Left renal pelvis (tissue), 4 donors: ENCODE measurements at regions not wholly inside any gene's neighbourhood (a gene's known extent, or its start where the extent isn't known, plus 50 kb on each side); places are given as distances from the start of the nearest gene placed in this dataset.
A peak's percentile ranks its signal among the peaks of the same experiment; 100 is the strongest.
"Not testable (repeated sequence)": the region's sequence is repeated elsewhere in the genome, so short reads cannot be mapped to it uniquely, and the experiment has no call there.

Source experiments
- DNase-seq, 4 donors: peaks; one replicate each; pipeline ENCODE4 v3.0.0-alpha.2; 2013; ENCODE audit warnings: low read depth in 4 of 4, low spot score in 3 of 4

DNA sequence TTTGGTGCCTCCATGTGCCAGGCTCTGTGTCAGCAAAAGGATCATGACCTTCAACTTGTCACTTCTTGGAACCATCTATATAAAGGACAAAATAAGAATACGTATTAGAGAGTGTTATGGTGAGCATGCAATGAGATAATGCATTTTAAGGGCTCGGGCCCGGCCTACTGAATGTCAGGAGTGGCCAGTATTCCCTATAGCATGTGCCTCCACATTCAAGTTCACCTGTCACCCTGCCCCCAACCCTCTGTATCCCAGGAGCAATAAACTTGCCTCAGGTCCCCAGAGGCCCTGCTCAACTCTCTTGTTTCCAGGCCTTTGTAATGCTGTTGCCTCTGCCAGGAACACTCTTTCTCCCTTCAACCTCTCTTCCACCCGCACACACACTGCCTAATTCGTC is 90.2 kb upstream of the SLC6A11 start:
- DNase-seq, result no peak

DNA sequence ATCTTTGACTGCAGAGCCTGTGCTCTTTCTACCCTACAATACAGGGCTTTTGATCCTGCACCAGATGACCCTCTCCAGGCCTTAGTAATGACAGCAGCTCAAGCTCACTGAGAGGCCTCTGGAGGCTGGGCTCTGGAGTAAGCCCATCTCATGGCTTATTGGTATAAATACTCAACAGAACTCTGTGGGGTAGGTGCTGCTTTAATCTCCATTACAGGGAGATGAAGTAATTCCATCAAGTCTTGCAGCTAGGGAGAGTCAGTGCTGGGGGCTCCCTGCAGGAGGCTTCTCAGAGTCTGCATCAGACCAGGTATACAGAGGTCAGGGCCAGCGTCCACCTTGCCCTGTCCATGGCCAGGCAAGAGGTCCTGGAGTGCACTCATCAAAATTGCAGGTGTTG is 89.2 kb upstream of the SLC6A11 start:
- no peak for DNase-seq

DNA sequence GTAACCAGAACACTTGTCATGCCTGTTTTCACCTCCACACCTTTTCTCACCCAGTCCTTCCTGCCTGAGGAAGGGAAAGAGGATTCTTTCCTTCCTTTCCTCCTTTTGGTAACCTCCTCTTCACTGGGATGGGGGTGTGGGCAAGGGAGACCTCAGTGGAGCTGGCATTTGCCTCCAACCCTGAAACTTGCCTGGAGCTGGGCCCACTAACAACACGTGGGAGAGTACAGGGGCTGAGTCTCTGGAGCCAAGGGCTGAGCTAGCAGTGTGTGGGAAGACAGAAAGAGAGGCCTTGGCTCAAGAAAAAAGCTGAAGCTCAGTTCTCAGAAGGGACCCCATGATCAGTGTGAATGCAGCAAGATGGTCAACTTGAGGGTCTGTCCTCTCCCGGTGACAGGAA is 86.6 kb upstream of the SLC6A11 start:
- no peak for DNase-seq

DNA sequence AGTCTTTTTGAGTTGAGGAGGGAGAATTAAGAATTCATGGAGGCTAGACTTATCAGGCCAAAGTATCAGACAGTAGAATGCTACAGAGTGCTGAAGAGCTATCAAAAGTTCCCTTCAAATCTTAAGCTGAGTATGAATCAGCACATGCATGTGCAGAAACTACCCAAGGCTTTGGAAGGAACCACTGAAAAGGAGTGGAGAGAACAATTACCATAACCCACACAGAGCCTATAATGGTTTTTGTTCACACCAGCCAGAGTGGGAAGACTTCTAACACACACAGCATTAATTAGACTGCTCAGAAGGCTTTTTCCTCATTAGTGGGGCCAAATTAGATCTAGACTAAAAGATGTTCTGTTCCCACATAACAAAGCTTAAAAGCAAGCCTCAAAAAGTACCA is 83.7 kb upstream of the SLC6A11 start:
- DNase-seq, result no peak

DNA sequence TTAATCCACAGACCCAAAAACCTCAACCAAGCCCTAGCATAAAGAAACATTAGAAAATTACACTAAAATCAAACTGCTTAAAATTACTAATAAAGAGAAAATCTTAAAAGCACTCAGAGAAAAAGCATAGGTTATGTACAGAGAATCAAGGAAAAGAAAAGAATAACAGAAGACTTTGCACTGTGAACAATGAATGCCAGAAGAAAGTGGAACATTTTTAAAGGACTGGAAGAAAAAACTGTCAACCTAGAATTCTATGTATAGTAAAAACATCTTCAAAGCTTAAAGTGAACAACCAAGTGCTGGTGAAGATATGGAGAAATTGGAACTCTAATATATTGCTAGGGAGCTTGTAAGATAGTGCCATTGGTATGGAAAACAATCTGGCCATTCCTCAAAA is 82.7 kb upstream of the SLC6A11 start:
- DNase-seq, result no peak

DNA sequence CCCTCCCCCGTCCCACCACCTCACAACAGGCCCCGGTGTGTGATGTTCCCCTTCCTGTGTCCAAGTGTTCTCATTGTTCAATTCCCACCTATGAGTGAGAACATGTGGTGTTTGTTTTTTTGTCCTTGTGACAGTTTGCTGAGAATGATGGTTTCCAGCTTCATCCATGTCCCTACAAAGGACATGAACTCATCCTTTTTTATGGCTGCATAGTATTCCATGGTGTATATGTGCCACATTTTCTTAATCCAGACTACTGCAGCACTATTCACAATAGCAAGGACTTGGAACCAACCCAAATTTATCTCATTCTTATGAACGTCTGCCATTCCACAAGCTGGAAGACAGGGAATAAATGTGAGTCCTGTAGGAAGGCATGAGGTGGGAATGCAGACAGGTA is 79.6 kb upstream of the SLC6A11 start:
- DNase-seq, result not testable (repeated sequence)

DNA sequence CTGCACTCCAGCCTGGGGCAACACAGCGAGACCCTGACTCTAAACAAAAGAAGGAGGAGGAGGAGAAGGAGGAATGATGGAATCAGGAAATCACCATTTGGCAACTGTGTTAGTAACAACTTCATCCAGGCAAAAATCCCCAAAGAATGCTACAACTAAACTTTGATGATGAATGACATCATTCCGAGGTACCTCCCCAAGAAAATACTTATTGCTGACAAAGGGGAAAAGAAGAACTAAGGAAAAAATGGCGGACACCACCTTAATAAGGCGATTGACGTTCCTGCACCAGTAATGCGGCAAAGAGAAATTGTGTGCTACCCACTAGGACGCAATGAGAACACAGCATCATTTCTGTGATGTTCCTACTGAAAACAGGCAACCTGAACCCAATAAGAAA is 78.2 kb upstream of the SLC6A11 start:
- no peak for DNase-seq

DNA sequence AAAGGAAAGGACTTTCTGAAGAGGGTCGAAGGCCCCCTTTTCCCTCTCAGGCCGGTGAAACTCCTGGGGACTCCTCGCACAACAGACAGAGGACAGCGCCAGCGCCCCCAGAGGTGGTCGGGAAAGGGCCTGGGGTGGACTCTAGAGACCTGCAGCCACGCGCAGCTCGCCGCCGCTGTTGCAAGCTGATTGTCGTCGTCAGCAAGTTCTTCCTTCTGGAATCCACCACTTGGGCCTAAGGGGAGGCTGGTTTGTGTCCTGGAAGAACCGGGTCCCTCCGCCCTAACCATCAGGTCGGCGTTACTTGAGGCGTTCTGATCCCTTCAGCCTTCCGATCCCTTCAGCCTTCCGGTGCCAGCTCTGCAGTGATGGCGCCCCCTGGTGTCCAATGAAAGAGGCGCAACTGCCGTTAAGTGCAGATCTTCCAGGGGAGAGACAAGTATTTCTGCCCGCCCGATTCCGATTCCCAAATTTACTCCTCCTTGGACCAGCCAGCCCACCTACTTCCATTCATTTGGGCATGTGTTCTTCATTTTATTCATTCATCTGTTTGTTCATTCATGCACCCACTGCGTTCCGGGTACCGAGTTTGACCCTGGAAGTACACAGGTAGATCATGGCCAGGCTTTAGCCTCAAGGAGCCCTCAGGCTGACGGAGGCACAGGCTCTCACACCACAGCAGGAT is 77.2 kb upstream of the SLC6A11 start:
- DNase-seq, result peak; percentile 26 to 43 (median 38)

DNA sequence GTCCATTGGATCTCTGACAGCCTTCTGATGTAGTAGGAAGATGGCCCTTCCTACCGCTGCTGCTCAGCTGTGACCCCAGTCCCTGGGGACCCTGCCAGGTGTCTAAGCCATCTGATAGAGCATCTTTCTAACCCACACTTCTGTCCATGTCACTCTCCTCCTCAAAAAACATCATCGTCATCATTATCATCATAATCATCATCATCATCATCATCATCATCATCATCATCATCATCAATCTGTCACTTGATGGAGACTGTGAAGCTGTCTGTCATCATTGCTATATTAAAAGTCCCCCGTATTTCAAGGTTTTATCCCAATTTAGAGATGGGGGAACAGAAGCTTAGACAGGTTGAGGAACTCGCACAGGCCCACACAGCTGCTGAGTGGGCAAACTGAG is 75.1 kb upstream of the SLC6A11 start:
- DNase-seq, result no peak

DNA sequence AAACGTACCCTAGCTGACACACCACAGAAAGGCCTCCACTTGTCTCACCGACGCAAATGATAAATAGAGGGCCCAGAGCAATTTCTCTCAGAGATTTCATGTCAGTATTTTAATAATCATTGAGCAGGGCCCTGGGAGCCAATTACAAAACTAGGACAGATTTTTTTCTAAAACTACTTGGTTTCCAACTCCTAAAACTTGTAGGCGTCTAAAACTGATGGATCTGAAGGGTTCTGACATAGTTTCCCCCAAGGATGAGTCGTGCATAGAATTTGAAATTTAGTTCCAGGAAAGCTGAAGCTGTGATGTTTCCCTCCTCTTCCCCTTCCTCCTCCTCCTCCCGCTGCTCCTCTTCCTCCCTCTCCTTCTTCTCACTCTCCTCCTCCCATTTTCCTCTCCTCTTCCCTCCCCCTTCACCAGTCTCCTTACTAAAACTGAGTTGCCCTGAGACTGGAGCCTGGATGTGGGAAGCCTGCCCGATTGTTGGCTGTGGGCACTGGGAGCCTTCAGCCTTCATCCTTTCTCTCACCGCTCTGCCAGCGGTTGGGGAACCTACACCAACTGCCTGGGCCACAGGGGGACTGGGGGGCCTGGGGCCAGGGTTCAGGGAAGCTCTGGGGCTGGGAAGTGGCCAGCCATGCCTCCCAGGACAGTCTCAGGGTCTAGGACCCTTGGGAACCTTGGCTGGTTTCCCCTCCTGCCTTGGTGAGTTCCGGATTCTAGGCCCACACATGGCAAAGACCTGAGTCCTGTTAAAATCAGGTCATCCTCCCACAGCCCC is 73.9 kb upstream of the SLC6A11 start:
- no peak for DNase-seq

DNA sequence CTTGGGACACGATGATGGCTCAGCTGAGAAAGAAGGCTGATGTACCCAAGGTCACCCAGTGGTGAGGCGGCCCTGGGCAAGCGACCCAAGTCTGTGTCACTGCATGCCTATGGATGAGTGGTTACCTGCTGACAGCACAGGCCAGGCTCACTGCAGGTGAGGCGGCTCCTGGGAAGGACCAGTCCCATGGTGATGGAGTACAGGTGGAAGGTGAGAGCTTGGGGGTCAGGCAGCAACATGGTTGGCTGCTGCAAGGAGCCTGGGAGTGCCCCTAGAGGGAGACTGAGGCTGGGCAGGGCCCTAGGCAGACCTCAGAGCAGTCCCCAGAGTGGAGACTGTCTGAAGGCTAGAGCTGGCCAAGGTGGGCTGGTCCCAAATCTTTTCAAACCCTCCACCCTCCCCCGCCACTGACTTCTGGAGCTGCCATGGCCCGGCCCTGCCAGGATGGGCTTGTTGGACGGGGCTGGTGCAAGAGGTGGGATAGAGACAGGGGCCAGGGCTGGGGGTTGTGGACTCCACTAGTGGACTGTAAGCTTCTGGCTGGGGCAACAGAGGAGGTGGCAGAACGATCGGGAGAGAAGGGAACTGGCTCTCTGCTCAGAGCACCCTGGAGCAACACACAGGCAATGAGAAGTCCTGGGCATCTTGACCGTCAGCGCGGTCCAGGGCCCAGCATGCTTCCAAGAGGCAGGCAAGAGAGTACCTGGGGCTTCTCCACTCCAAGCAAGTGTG is 72.5 kb upstream of the SLC6A11 start:
- DNase-seq, result no peak

DNA sequence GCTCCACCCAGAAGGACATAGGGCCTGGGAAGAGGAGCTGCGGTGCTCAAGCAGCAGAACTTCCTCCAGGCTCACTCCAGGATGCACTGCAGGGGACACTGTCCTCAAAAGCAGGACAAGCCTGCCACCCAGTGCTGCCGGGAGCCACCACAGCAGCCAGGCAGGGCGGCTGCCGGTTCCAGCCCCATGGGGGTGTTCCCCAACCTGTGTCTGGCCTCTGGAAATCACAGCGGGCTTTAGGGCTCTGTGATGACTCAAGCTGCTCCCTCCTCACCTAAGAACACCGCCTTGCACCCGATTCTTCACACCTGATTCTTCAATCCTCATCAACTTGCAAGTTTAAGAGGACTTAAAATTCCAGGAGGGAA is 71.9 kb upstream of the SLC6A11 start:
- DNase-seq, result no peak

DNA sequence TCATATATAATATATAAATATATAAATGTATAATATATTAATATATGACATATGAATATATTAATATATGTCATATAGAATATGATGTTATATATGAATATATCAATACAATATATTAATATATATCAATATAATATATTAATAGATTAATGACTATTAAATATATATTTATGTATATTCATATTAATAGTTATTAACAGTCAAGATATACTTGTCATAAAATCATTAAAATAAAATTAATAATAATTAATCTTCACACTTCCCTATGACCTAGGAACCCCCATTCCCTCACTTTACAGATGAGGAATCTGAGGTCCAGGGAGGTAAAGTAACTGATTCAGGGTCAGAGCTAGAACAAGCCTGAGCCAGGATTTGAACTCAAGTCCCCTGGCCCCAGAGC is 70.6 kb upstream of the SLC6A11 start:
- DNase-seq, result no peak

DNA sequence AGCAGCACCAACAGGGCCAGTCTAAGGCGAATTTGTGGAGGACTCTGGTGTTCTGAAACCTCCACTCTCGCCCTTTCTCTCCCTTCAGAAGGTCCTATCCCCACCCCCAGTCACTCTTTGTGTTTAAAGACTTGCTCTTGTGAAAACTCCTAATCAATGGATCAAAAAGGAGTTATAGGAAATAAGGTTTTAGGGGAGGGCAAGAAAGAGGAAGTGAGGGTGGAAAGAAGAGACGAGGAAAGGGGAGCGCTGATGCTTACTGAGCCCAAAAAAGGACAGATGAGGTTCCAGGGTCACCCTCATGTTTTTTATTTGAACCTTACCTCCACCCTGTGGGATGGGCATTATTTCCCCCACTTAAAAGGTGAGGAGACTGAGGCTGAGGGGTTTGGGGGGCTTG is 70.0 kb upstream of the SLC6A11 start:
- DNase-seq, result no peak

DNA sequence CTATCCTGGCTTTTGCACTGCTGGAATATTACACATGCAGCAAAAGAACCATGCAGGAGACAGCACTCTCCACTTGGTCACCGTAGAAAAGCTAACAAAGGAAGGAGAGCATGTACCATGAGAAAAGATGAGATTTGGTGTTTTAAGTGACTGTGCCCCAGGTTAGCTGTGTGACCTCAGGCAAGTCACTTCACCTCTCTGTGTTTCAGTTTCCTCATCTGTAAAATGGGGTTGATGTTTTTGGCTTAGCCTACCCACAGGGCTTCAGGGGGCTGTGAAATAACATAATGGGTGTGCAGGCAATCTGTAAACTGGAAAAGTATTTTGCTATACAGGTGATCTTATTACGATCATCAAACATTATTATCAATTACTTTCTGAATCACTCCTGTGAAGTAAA is 69.3 kb upstream of the SLC6A11 start:
- no peak for DNase-seq

DNA sequence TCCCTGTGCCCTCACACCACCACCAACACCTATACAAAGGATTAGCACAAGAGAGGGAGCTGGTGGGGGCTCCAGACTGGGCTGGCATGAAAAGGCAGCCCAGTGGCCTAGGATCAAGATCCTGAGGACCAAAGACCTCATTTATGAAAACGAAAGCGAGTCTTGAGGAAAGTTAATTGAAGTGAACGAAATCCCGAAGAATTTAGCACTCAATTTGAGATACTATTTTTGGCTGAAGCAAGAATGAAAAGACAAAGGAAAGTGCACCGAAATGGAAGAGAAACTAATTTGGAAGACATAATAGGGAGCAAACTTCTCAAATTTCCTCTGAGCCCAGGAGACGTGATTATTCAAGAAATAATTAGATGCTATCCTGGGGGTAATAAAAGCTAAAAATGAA is 68.7 kb upstream of the SLC6A11 start:
- DNase-seq, result no peak

DNA sequence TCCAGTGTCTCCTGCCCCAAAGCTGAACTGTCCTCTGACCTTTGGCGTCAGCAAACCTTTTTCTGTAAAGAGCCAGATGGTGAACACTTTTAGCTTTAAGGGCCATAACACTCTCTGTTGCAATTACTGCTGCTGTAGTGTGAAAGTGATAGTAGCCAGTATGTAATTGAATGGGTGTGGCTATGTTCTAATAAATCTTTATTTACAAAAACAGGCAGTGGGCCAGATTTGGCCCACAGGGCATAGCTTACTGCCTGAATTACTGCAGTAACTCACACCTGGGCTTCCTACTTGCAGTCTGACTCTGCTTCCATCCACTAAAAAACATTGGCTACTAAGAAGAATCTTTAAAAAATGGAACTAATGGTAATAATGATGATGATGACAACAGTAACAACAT is 68.0 kb upstream of the SLC6A11 start:
- DNase-seq, result no peak

DNA sequence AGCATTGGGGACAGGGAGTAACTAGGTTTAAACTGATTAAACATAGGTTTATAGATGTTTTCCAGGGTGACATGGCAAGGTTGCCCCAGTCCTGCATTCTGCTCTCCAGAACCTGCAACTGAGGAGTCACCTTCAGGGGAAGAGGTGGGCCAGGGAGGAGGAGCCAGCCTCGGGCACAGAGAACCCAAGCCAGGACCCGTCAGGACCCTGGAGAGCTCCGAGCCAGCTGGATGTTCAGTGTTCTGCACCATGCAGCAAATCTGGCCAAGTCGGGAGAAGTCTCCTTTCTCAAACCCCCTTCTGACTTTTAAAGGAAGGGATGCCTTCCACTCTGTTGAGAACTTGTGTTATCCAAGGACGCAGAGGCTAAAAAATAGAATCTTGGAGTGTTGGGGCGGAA is 62.1 kb upstream of the SLC6A11 start:
- DNase-seq, result peak; percentile 44 to 57 (median 48)

DNA sequence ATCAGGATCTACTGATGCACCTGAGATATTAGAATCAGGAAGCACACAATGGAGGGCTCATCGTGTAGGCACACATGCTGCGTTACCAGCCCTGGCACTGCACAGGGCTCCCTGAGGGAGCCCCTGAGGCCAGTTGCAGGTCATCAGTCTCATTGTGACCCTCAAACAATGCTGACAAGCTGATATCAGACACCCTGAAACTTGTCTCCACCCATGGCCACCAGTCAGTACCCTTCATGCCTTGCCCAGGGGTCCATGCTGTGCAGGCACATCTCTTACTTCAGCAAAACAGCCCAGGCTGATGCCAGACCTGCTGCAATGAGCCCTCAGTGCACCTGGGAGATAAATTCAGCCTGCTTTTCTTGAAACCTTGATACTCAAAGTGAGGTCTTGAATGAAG is 59.5 kb upstream of the SLC6A11 start:
- DNase-seq, result no peak

DNA sequence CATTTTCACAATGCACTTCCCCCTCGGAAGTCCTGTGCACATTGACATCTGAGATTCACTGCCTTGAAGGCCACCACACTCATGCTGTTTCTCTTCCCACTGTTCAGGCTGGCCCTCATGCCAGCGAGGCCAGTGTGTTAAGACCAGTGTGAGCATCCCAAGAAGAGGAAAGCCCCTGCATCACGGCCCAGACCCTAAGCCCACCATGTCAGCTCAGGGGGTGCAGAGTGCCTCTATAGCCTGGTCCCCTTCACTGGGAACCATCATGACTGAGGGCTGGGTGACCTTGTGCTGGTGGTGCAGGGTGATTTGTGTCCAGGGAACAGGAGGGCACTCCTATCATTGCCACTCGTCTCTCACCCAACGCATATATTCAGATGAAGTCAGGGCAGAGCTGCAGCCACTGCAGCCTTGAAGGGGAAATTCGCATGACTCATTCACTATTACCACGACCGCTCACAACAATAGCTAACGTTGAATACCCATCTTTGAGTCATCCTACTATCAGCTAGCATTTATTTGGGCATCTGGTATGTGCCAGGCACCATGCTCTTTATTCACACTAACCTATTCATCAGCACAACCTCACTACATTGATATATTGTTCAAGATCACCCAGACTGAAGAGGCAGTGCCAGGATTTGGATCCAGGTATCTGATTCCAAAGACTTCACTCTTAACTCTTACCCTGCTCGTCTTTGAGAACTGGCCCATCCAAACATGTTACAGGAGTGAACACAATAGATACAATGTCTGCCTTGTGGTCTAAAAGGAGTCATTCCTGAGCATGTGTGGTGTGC is 58.8 kb upstream of the SLC6A11 start:
- DNase-seq, result no peak

DNA sequence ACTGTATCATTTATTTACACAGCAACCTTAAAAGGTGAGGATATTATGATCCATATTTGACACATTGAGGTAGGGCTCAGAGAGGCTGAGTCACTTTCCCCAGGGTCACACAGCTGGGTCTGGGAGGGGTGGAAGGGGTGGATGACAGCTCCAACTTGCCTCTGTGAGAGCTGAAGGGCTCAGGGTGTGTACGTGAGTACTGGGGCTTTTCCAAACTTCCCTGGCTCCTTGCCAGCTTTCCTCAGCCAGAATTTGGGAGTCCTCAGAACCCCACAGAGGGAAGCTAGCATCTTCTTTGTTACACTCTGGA is 58.3 kb upstream of the SLC6A11 start:
- no peak for DNase-seq
